HG02884 (cell line): ENCODE measurements at regions not wholly inside any gene's neighbourhood (a gene's known extent, or its start where the extent isn't known, plus 50 kb on each side); places are given as distances from the start of the nearest gene placed in this dataset.

Source experiments
- ATAC-seq: cut with Tn5 transposase; IDR thresholded peaks from one replicate; pipeline ENCODE4 v1.9.1; 2021; ENCODE audit warnings: mild to moderate bottlenecking, moderate library complexity; ENCODE audit not compliant: unreplicated experiment

- ATAC-seq: no peak
These were observed 490.7 kb downstream of the TOX3 start for GRCh38 chr16:52056259-52056658.

- ATAC-seq: no peak
These were observed 491.6 kb downstream of the TOX3 start for GRCh38 chr16:52055381-52055780.

DNA sequence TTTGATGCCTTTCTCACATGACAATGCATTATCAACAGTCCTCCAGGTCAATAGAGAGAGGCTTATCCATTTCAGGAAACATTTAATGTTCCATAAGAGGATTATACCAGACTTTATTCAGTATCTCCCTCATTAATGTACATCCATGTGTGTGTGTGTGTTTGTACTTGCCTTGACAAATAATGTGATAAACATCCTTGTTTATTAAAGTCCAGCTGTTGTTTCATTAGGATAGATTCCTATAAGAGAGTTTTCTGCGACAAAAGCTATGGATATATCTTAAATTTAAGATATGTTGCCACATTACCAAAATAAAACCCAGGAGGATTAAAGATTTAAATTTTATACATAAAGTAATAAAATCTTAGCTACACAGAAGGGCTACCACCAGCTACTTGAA is 492.6 kb downstream of the TOX3 start:
- no peak for ATAC-seq

DNA sequence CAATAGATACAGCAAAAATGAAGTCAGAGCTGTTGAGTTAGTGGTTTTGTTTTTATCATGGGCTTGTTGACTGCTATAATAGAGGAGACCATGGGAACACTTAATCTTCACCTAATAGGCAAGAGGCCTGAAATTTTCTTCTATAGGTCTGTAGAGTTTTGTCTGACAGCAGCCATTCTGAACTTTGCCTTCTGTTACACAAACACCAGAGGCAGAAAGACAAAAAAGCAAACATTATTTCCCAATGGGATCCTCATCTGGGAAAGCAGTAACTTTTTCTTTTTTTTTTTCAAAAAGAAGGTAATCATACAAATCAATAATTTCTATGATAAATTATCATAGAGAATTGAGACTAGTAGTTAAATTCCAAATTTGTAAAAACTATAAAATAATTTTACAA is 494.1 kb downstream of the TOX3 start:
- no peak for ATAC-seq

DNA sequence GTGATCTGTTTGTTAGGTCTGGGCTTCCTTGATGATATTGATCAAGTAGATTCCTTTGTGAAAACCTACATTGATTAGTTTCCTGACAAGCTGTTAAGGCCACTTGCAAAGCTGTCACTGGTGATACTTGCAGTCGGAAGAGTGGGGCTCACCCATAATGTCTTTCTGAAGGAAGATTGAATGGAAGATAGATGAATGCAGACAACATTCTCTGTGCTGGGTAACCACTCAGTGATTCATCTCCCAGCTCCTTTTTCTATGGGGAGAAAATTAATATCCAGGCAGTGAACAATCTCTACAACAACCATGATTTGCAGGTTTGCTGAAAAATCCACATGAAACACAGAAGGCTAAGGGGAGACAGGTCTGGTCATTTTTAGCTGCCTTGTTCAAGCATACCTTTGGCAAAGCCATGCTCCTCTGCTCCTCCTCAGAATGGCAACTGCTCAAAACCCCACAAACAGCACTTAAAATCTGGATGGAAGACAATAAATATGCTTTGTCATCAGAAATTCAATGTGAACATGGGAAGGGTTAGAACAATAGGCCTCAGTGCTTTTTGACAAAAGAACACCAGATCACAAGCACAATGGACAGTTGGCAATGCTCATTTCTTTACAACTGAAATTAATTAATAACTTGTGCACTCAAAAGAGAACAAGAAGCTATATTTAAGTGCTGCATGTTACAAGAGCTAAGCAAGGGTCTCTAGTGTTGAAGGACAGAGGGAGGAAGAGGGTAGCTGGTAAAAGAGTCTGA is 495.4 kb downstream of the TOX3 start:
- no peak for ATAC-seq

DNA sequence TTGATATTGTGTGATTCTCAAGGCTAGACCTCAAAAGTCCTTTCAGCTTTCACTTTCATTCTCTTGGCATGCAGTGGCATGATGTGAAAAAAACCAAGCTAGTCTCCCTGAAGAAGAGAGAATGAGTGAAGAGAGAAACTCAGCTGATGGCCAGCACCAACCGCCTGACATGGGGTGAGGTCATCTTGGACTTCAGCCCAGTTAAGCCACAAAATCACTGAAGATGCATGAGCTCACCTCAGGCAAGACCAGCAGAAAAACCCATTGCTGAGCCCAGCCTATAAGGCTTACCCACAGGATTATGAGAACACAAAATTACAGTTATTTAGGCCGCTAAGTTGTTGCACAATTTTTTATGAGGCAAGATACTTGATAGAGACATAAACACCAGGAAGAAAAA is 496.5 kb downstream of the TOX3 start:
- no peak for ATAC-seq

DNA sequence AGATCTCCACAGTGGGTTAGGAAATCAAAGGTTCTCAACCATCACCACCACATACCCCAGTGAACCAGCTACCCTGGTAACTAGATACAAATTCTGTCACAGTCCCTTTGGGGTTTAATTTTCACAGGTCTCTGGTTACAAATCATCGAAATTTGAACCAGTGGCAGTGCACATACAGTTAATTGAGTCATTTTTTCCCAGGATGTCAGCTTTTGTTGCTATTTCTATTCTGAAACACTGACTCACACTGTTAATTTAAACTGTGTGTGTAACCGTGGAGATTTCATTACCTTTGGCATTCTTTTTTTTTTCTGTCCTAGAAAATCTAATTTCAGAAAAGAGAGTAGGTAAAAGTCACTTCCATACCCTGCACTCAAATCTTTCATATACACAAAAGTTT is 511.5 kb downstream of the TOX3 start:
- no peak for ATAC-seq

DNA sequence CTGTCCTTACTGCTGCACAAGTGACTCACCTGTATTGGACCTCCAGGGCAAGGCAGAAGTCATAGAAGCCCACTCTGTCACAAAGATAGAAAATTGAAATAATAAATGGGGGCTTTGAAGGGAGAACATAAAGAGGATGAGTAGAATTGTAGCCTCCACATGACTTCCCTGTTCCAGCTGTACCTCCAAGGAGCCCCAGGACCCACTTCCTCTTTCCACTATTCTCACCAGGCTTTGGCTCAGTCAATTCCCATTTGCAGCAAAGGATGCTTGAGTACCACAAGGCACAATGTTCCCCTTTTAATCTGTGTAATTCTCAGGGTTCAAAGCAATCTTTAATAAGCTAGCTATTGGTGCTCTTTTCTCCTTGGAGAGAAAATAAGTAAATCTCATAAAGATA is 512.1 kb downstream of the TOX3 start:
- no peak for ATAC-seq

- no peak for ATAC-seq
These were observed 513.0 kb downstream of the TOX3 start for GRCh38 chr16:52033992-52034391.

- no peak for ATAC-seq
These were observed 524.0 kb downstream of the TOX3 start for GRCh38 chr16:52022980-52023379.

DNA sequence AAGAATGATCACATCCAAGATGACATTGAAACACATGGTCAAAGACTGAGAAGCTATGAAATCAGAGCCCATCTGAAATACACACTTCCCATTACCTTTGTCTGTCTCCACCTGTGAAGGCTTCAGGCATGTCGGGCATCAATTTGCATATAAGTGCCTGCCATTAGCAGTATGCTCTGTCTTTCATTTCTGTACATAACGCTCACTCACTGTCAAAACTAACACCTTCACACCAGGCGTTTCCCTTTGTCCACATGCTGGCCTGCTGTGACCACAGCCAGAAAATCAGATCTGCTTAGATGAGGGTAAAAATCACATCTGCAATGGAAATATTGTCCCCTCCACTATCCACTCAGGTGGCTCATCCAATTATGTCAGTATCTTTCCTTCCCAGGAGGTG is 524.8 kb downstream of the TOX3 start:
- ATAC-seq: no peak

- ATAC-seq: no peak
These were observed 530.6 kb downstream of the TOX3 start for GRCh38 chr16:52016387-52016786.

DNA sequence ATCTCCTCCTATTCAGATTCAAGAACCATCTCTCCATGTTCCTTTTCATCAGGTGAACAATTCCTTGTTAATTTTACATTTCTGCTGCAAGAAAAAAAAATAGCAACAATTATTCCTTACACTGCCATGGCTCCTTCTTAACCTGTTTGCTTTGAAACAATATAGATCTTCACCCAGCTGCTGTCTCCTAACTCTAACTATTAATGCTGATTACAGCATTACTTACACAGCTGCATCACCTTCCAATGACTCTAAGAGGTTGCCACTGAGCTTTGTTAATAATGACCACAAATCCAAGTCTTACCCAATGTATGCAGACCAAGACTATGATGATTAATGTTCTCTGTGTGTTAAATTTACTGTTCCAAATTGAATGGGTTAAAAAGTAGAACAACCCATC is 541.4 kb downstream of the TOX3 start:
- no peak for ATAC-seq

GRCh38 chr16:52004343-52004742 is 542.6 kb downstream of the TOX3 start:
- ATAC-seq: no peak

GRCh38 chr16:52002026-52002425 is 544.9 kb downstream of the TOX3 start:
- no peak for ATAC-seq

DNA sequence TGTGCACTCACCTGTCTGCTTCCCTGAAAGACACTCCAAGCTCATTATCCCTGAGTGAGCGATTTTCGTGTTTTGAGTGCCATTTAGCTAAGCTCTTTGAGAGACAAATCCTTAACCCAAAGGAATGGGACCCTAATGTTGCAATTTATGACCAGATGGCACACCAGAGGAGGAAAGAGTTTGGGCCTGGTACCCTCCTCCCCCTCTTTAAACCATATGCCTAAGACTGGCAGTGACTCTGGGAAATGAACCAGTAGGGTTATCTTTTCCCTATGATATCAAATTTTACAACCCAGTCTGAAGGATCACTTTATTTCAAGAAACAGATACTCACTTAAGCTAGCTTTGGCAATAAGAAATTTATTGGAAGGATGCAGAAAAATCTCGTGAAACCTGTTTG is 550.4 kb downstream of the TOX3 start:
- ATAC-seq: no peak

- no peak for ATAC-seq
These were observed 552.3 kb downstream of the TOX3 start for GRCh38 chr16:51994597-51994996.

DNA sequence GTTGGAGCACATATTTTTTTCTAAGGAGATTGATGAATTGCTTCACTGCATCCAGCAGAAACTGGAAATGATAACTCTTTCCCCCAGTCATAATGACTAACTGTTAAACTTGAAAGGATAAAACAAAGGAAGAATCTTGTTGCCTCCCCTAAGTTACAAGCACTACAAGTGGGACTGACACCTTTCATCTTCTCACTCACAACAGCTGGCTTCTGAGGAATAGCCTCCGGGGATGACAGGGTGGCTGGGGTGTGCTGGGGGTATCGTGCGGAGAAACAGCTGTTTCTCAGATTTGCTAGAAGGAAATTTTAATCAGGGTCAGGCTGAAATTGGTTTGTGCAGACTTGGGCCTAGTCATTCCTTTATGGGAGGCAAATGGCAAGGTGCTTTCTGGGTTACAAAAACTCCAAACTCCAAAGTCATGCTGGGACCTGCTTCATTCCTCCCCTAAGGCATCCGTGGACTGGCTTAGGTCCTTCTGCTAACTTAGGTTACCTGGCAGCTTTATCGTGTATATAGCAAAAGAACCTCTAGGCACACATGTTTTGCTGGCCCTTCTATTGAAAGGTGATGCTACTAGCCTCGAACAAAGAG is 557.2 kb downstream of the TOX3 start:
- no peak for ATAC-seq

GRCh38 chr16:51988977-51989376 is 558.0 kb downstream of the TOX3 start:
- no peak for ATAC-seq

GRCh38 chr16:51987519-51987918 is 559.4 kb downstream of the TOX3 start:
- no peak for ATAC-seq

DNA sequence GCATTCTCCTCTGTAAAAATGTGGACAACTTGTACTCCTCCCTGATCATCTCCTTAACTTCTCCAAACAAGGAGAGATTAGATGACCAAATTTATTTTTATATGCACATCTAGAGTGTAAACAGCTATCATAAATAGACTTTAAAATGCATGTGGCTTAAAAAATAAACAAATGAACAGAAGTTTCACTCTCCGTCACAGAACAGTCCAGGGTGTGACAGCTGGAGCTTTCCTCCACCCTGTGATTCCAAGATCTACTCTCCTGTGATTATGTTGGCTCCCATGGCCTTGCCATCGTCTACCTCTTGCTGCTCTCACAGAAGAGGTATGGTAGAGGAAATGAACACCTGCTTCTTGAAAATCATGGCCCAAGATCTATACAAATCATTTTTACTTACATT is 560.2 kb downstream of the TOX3 start:
- ATAC-seq: no peak

- ATAC-seq: no peak
These were observed 560.6 kb downstream of the TOX3 start for GRCh38 chr16:51986301-51986700.

- no peak for ATAC-seq
These were observed 561.8 kb downstream of the TOX3 start for GRCh38 chr16:51985126-51985525.
